H1 (cell line): ENCODE measurements at regions not wholly inside any gene's neighbourhood (a gene's known extent, or its start where the extent isn't known, plus 50 kb on each side); places are given as distances from the start of the nearest gene placed in this dataset.

Experiments used
- CTCF ChIA-PET: fragments of 300-600 bp; sonication (Branson Sonifier 250); formaldehyde crosslinking; loops from one replicate; lab custom pipeline; 2021; ENCODE audit not compliant: partially characterized antibody; lab: Charles Lee
- POLR2A ChIA-PET: fragments of 300-600 bp; sonication (Branson Sonifier 250); formaldehyde crosslinking; loops from one replicate; lab custom pipeline; 2021; ENCODE audit warnings: inconsistent platforms; ENCODE audit not compliant: partially characterized antibody; lab: Charles Lee
- DNase-seq, 2 experiments: peaks; one replicate each; pipeline versions ENCODE4 v3.0.0 to v3.0.0-alpha.2; 2010 to 2022; ENCODE audit warnings: low spot score in 2 of 2, low read depth in 1 of 2, mixed read lengths in 1 of 2
- FAIRE-seq: peaks from 2 replicates; lab custom pipeline; 2011; peaks lifted over from hg19 to GRCh38; lab: Jason Lieb, UNC
- H2AFZ ChIP-seq: 2 replicates; pipeline ENCODE4 v1.8.1; 2012; ENCODE audit warnings: low read length, inconsistent platforms
- H2AK5ac ChIP-seq: 2 replicates; pipeline ENCODE4 v1.6.1; 2013; ENCODE audit warnings: low read depth, low read length
- H2BK120ac ChIP-seq: replicated peaks from 2 replicates; pipeline ENCODE3; 2013; ENCODE audit warnings: low read depth, low read length, inconsistent platforms
- H2BK12ac ChIP-seq: 2 replicates; pipeline ENCODE4 v1.6.1; 2013; ENCODE audit warnings: low read depth, low read length
- H2BK15ac ChIP-seq: 2 replicates; pipeline ENCODE4 v1.6.1; 2013; ENCODE audit warnings: low read length
- H2BK20ac ChIP-seq: 2 replicates; pipeline ENCODE4 v1.6.1; 2013; ENCODE audit warnings: low read length
- H2BK5ac ChIP-seq: 2 replicates; pipeline ENCODE4 v1.6.1; 2013; ENCODE audit warnings: low read depth, low read length
- H3K14ac ChIP-seq: 2 replicates; pipeline ENCODE4 v1.6.1; 2013; ENCODE audit warnings: inconsistent platforms; ENCODE audit not compliant: insufficient read length
- H3K18ac ChIP-seq: 2 replicates; pipeline ENCODE4 v1.6.1; 2013; ENCODE audit warnings: low read length; ENCODE audit errors: extremely low read depth
- H3K23ac ChIP-seq: 2 replicates; pipeline ENCODE4 v1.6.1; 2013; ENCODE audit warnings: inconsistent platforms; ENCODE audit not compliant: insufficient read length
- H3K23me2 ChIP-seq: 2 replicates; pipeline ENCODE4 v1.6.1; 2013; ENCODE audit warnings: low read depth, low read length
- H3K27ac ChIP-seq: 2 replicates; pipeline ENCODE4 v1.6.1; 2011; ENCODE audit warnings: low read depth, low read length, inconsistent platforms
- H3K27me3 ChIP-seq, 4 experiments: replicated peaks in 1 of 4; 1 replicate in 1 of 4; 2 replicates in 3 of 4; pipeline versions ENCODE4 v1.6.1 to v1.8.1; 2011 to 2013; ENCODE audit warnings: low read length in 3 of 4, mild to moderate bottlenecking in 3 of 4, inconsistent platforms in 2 of 4, mixed read lengths in 2 of 4, moderate library complexity in 1 of 4; ENCODE audit not compliant: control insufficient read depth in 3 of 4, insufficient read depth in 3 of 4; ENCODE audit errors: extremely low read depth in 1 of 4
- H3K36me3 ChIP-seq, 4 experiments: 2 replicates each; pipeline versions ENCODE4 v1.6.1 to v1.8.1; 2011 to 2013; ENCODE audit warnings: mild to moderate bottlenecking in 4 of 4, low read length in 3 of 4, moderate library complexity in 2 of 4, control low read depth in 1 of 4, inconsistent platforms in 1 of 4; ENCODE audit not compliant: insufficient read depth in 4 of 4, control insufficient read depth in 2 of 4
- H3K4ac ChIP-seq: replicated peaks from 2 replicates; pipeline ENCODE3; 2013; ENCODE audit warnings: low read length, low read depth, mixed read lengths, inconsistent platforms; ENCODE audit not compliant: insufficient read length
- H3K4me1 ChIP-seq, 4 experiments: replicated peaks in 1 of 4; 1 replicate in 1 of 4; 2 replicates in 3 of 4; pipeline versions ENCODE4 v1.6.1 to v1.8.1; 2011 to 2013; ENCODE audit warnings: low read length in 3 of 4, inconsistent platforms in 2 of 4, mixed read lengths in 1 of 4; ENCODE audit not compliant: insufficient read depth in 4 of 4, control insufficient read depth in 3 of 4
- H3K4me2 ChIP-seq, 2 experiments: 2 replicates each; pipeline versions ENCODE4 v1.6.1 to v1.8.1; 2011 to 2013; ENCODE audit warnings: low read depth in 2 of 2, low read length in 2 of 2, control low read depth in 1 of 2, inconsistent platforms in 1 of 2, mild to moderate bottlenecking in 1 of 2; ENCODE audit not compliant: insufficient read depth in 1 of 2
- H3K4me3 ChIP-seq, 4 experiments: fragments of 200-600, 300-600 bp in 1 of 4; sonication (generic), shearing (Covaris generic), sonication (Bioruptor Twin) in 1 of 4; 2 replicates each; pipeline versions ENCODE4 v1.5.1 to v1.8.1; 2011 to 2016; ENCODE audit warnings: low read length in 4 of 4, low read depth in 3 of 4, control low read depth in 2 of 4, inconsistent platforms in 2 of 4, mild to moderate bottlenecking in 2 of 4, mixed read lengths in 1 of 4, moderate library complexity in 1 of 4; ENCODE audit not compliant: insufficient read depth in 2 of 4; ENCODE audit errors: extremely low read depth in 1 of 4
- H3K56ac ChIP-seq: replicated peaks from 2 replicates; pipeline ENCODE3; 2013; ENCODE audit warnings: low read depth, mild to moderate bottlenecking, mixed read lengths, low read length, inconsistent platforms; ENCODE audit not compliant: insufficient read length
- H3K79me1 ChIP-seq: 2 replicates; pipeline ENCODE4 v1.6.1; 2013; ENCODE audit warnings: low read depth, low read length, control low read depth
- H3K79me2 ChIP-seq, 2 experiments: 2 replicates each; pipeline versions ENCODE4 v1.6.1 to v1.8.1; 2012 to 2013; ENCODE audit warnings: low read length in 2 of 2, mild to moderate bottlenecking in 2 of 2, inconsistent platforms in 1 of 2; ENCODE audit not compliant: insufficient read depth in 2 of 2, control insufficient read depth in 1 of 2
- H3K9ac ChIP-seq, 4 experiments: replicated peaks in 1 of 4; 1 replicate in 1 of 4; 2 replicates in 3 of 4; pipeline versions ENCODE4 v1.6.1 to v1.8.1; 2011 to 2013; ENCODE audit warnings: low read depth in 3 of 4, low read length in 3 of 4, control low read depth in 2 of 4, mild to moderate bottlenecking in 2 of 4, moderate library complexity in 2 of 4, inconsistent platforms in 1 of 4; ENCODE audit errors: extremely low read depth in 1 of 4
- H3K9me3 ChIP-seq, 2 experiments: 2 replicates each; pipeline versions ENCODE4 v1.6.1 to v1.8.1; 2012 to 2013; ENCODE audit warnings: mild to moderate bottlenecking in 2 of 2, moderate library complexity in 2 of 2, control low read depth in 1 of 2, inconsistent platforms in 1 of 2, low read depth in 1 of 2, low read length in 1 of 2, mixed read lengths in 1 of 2; ENCODE audit not compliant: insufficient read depth in 2 of 2
- H4K20me1 ChIP-seq, 2 experiments: replicated peaks in 1 of 2; 2 replicates each; pipeline versions ENCODE3 to v1.8.1; 2011 to 2013; ENCODE audit warnings: inconsistent platforms in 2 of 2, low read length in 2 of 2, mild to moderate bottlenecking in 1 of 2; ENCODE audit not compliant: insufficient read depth in 2 of 2, control insufficient read depth in 1 of 2
- H4K5ac ChIP-seq: 2 replicates; pipeline ENCODE4 v1.6.1; 2013; ENCODE audit warnings: low read length, low read depth, mixed read lengths, inconsistent platforms; ENCODE audit not compliant: insufficient read length
- H4K8ac ChIP-seq: 2 replicates; pipeline ENCODE4 v1.8.0; 2013; ENCODE audit warnings: mild to moderate bottlenecking, moderate library complexity, low read length, inconsistent platforms; ENCODE audit not compliant: insufficient read depth; ENCODE audit errors: extremely low read depth
- H4K91ac ChIP-seq: replicated peaks from 2 replicates; pipeline ENCODE3; 2013; ENCODE audit warnings: low read length, mixed read lengths, inconsistent platforms; ENCODE audit not compliant: insufficient read length
- MAX ChIP-seq: IDR thresholded peaks from 2 replicates; pipeline ENCODE4 v1.6.1; 2012; ENCODE audit warnings: inconsistent platforms
- RAD21 ChIP-seq, 2 experiments: IDR thresholded peaks in 1 of 2; conservative IDR thresholded peaks in 1 of 2; 2 replicates each; pipeline ENCODE4 v1.6.1; 2011; ENCODE audit warnings: low read depth in 2 of 2, low read length in 2 of 2, improper control_type of control experiment in 1 of 2, inconsistent platforms in 1 of 2, mild to moderate bottlenecking in 1 of 2, moderate library complexity in 1 of 2
- whole genome bisulfite sequencing, 2 experiments: shearing (Covaris generic) in 1 of 2; methylation state at CpG; one replicate each; pipeline versions ENCODE4 v1.1.6 to v1.1.7; 2013 to 2015; ENCODE audit warnings: low lambda C conversion rate in 2 of 2, mixed read lengths in 2 of 2, inconsistent platforms in 1 of 2, low coverage in 1 of 2, missing lambda C conversion rate in 1 of 2; ENCODE audit not compliant: insufficient replicate concordance in 2 of 2, insufficient coverage in 1 of 2, insufficient read length in 1 of 2; ENCODE audit errors: extremely low coverage in 1 of 2, missing lambda C conversion rate in 1 of 2; 5-methylcytosine and 5-hydroxymethylcytosine counted together

GRCh38 chr7:25392588-25393338, 164.5 kb upstream of the NPVF start:
- H3K9ac ChIP-seq, result no peak overlapping the region
- H3K79me2 ChIP-seq, result no peaks in the 10 kb centered on the region
- H3K79me1 ChIP-seq, result no peaks in the 10 kb centered on the region
- H2BK120ac ChIP-seq, result no peak overlapping the region
- no peak overlapping the region for H3K56ac ChIP-seq
- H3K27ac ChIP-seq, result no peak overlapping the region
- WGBS, 2 experiments, result 81% methylated on average over 10 of the region's 10 CpGs; no CpG with 5 or more reads in 1 of the 2 experiments
- CTCF ChIA-PET, result interaction anchor here (0.6 to 17.3 kb wide), 13 partner anchors 10 to 456 kb away, joined by 3 to 283 read pairs (median 6); no protein-coding TSS in a partner anchor
- H2BK5ac ChIP-seq, result no peak overlapping the region
- no peaks in the 10 kb centered on the region for H3K4me1 ChIP-seq
- H3K18ac ChIP-seq, result no peak overlapping the region
- H3K23ac ChIP-seq, result no peak overlapping the region
- H2AK5ac ChIP-seq, result no peak overlapping the region
- no peaks in the 10 kb centered on the region for H3K23me2 ChIP-seq
- H3K14ac ChIP-seq, result no peak overlapping the region
- no peak overlapping the region for H4K5ac ChIP-seq
- H2BK12ac ChIP-seq, result no peak overlapping the region
- no peak overlapping the region for H4K91ac ChIP-seq
- H3K27me3 ChIP-seq, result no peaks in the 10 kb centered on the region; a peak in 1 of 7 replicates
- no peak overlapping the region for H4K8ac ChIP-seq
- no peak overlapping the region for H3K4ac ChIP-seq
- H3K36me3 ChIP-seq, result no peaks in the 10 kb centered on the region
- no peak overlapping the region for H3K4me3 ChIP-seq
- H2BK15ac ChIP-seq, result no peak overlapping the region
- POLR2A ChIA-PET, result no interaction called here
- H2AFZ ChIP-seq, result peak overlapping the region; percentile 86
- H3K4me2 ChIP-seq, result no peak overlapping the region
- H3K9me3 ChIP-seq, result no peaks in the 10 kb centered on the region
- TF ChIP-seq MAX (no peak), RAD21 (IDR thresholded peaks at IDR 0.05 in 1 of 2, conservative IDR thresholded peaks at IDR 0.05 in 1 of 2; ENCODE audit: low read depth in 2 of 2, low read length in 2 of 2) (peak in 1 of 2 experiments; percentile 16; a peak in 1 of 4 replicates)
- FAIRE-seq, result peak; percentile 71
- H2BK20ac ChIP-seq, result no peak overlapping the region
- H4K20me1 ChIP-seq, result no peaks in the 10 kb centered on the region
- no peak for DNase-seq
